GM21825 (cell line): ENCODE measurements at regions not wholly inside any gene's neighbourhood (a gene's known extent, or its start where the extent isn't known, plus 50 kb on each side); places are given as distances from the start of the nearest gene placed in this dataset.
A peak's percentile ranks its signal among the peaks of the same experiment; 100 is the strongest.

Experiments used
- ATAC-seq: cut with Tn5 transposase; IDR thresholded peaks from one replicate; pipeline ENCODE4 v1.9.1; 2021; ENCODE audit warnings: mild to moderate bottlenecking, moderate library complexity; ENCODE audit not compliant: unreplicated experiment

GRCh38 chr2:48249631-48250473 is 64.6 kb upstream of the FOXN2 start:
- no peak for ATAC-seq

GRCh38 chr2:48250474-48250844 is 64.0 kb upstream of the FOXN2 start:
- ATAC-seq = no peak

- peak; percentile 44 for ATAC-seq
Observed at GRCh38 chr2:48250943-48251342, 63.5 kb upstream of the FOXN2 start.

- ATAC-seq = no peak
Observed at GRCh38 chr2:48251437-48252148, 62.9 kb upstream of the FOXN2 start.

- no peak for ATAC-seq
Observed at GRCh38 chr2:48253301-48253700, 61.2 kb upstream of the FOXN2 start.

- no peak for ATAC-seq
Observed at GRCh38 chr2:48254839-48255238, 59.6 kb upstream of the FOXN2 start.

GRCh38 chr2:48257456-48257855 is 57.0 kb upstream of the FOXN2 start:
- no peak for ATAC-seq

- ATAC-seq = no peak
Observed at GRCh38 chr2:48258481-48259149, 55.9 kb upstream of the FOXN2 start.

GRCh38 chr2:48259811-48260210 is 54.7 kb upstream of the FOXN2 start:
- no peak for ATAC-seq

- ATAC-seq = no peak
Observed at GRCh38 chr2:48264627-48265026, 49.9 kb upstream of the FOXN2 start.
